Endothelial cell (in vitro differentiated cells): ENCODE measurements at regions not wholly inside any gene's neighbourhood (a gene's known extent, or its start where the extent isn't known, plus 50 kb on each side); places are given as distances from the start of the nearest gene placed in this dataset.
"Not testable (repeated sequence)": the region's sequence is repeated elsewhere in the genome, so short reads cannot be mapped to it uniquely, and the experiment has no call there.

Source experiments
- DNase-seq: peaks from one replicate; pipeline ENCODE4 v3.0.0; 2021; ENCODE audit warnings: low spot score
- H3K27ac Mint-ChIP-seq: one replicate; pipeline ENCODE4 v1.8.0; 2021; ENCODE audit warnings: mixed read lengths, inconsistent platforms; ENCODE audit not compliant: unreplicated experiment
- H3K27me3 Mint-ChIP-seq: one replicate; pipeline ENCODE4 v1.8.0; 2021; ENCODE audit warnings: mild to moderate bottlenecking, moderate library complexity, mixed read lengths, inconsistent platforms; ENCODE audit not compliant: unreplicated experiment
- H3K36me3 Mint-ChIP-seq: one replicate; pipeline ENCODE4 v1.8.0; 2021; ENCODE audit warnings: mild to moderate bottlenecking, low read depth, mixed read lengths, inconsistent platforms; ENCODE audit not compliant: unreplicated experiment
- H3K4me1 Mint-ChIP-seq: one replicate; pipeline ENCODE4 v1.8.0; 2021; ENCODE audit warnings: mild to moderate bottlenecking, mixed read lengths, inconsistent platforms; ENCODE audit not compliant: unreplicated experiment
- H3K4me3 Mint-ChIP-seq: one replicate; pipeline ENCODE4 v1.8.0; 2021; ENCODE audit warnings: mild to moderate bottlenecking, mixed read lengths, inconsistent platforms; ENCODE audit not compliant: unreplicated experiment
- H3K9me3 Mint-ChIP-seq: one replicate; pipeline ENCODE4 v1.8.0; 2021; ENCODE audit warnings: mixed read lengths, inconsistent platforms; ENCODE audit not compliant: unreplicated experiment
- TF ChIP-seq, protein P1 (sequence below): fragments of 200-600 bp; sonication (generic); IDR thresholded peaks from one replicate; pipeline ENCODE4 v1.5.0; 2021; ENCODE audit warnings: antibody characterized with exemption; ENCODE audit not compliant: unreplicated experiment

GRCh38 chr9:129427149-129427548 lies 193.8 kb downstream of the C9orf50 start:
- Mint-ChIP-seq H3K4me1 (peaks cover 4% of the 10 kb centered on the region), H3K27me3 (peaks cover 8% of the 10 kb centered on the region), H3K36me3 (no peaks in the 10 kb centered on the region), H3K9me3 (no peaks in the 10 kb centered on the region), H3K27ac (peak overlapping the region; percentile 17), H3K4me3 (peak overlapping the region; percentile 2)
- no peak for DNase-seq
- TF ChIP-seq, protein P1, sequence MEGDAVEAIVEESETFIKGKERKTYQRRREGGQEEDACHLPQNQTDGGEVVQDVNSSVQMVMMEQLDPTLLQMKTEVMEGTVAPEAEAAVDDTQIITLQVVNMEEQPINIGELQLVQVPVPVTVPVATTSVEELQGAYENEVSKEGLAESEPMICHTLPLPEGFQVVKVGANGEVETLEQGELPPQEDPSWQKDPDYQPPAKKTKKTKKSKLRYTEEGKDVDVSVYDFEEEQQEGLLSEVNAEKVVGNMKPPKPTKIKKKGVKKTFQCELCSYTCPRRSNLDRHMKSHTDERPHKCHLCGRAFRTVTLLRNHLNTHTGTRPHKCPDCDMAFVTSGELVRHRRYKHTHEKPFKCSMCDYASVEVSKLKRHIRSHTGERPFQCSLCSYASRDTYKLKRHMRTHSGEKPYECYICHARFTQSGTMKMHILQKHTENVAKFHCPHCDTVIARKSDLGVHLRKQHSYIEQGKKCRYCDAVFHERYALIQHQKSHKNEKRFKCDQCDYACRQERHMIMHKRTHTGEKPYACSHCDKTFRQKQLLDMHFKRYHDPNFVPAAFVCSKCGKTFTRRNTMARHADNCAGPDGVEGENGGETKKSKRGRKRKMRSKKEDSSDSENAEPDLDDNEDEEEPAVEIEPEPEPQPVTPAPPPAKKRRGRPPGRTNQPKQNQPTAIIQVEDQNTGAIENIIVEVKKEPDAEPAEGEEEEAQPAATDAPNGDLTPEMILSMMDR = no peak

GRCh38 chr9:129423755-129424154 lies 197.1 kb downstream of the C9orf50 start:
- not testable (repeated sequence) for DNase-seq, H3K36me3 Mint-ChIP-seq, H3K4me1 Mint-ChIP-seq, H3K27ac Mint-ChIP-seq, H3K4me3 Mint-ChIP-seq, H3K9me3 Mint-ChIP-seq
- H3K27me3 Mint-ChIP-seq = peaks cover 11% of the 10 kb centered on the region

- H3K9me3 Mint-ChIP-seq = no peaks in the 10 kb centered on the region
- peaks cover 4% of the 10 kb centered on the region for H3K4me1 Mint-ChIP-seq
- no peak overlapping the region for H3K27ac Mint-ChIP-seq
- TF ChIP-seq, protein P1 = no peak
- no peak for DNase-seq
- H3K27me3 Mint-ChIP-seq = peaks cover 11% of the 10 kb centered on the region
- no peak overlapping the region for H3K4me3 Mint-ChIP-seq
- H3K36me3 Mint-ChIP-seq = no peaks in the 10 kb centered on the region
These were observed 197.7 kb downstream of the C9orf50 start for GRCh38 chr9:129423216-129423615.

- Mint-ChIP-seq H3K4me1 (peaks cover 4% of the 10 kb centered on the region), H3K9me3 (no peaks in the 10 kb centered on the region), H3K27me3 (peaks cover 9% of the 10 kb centered on the region), H3K4me3 (no peak overlapping the region), H3K36me3 (no peaks in the 10 kb centered on the region), H3K27ac (no peak overlapping the region)
- no peak for DNase-seq
- TF ChIP-seq, protein P1 = no peak
These were observed 198.1 kb downstream of the C9orf50 start for GRCh38 chr9:129422843-129423192.

DNA sequence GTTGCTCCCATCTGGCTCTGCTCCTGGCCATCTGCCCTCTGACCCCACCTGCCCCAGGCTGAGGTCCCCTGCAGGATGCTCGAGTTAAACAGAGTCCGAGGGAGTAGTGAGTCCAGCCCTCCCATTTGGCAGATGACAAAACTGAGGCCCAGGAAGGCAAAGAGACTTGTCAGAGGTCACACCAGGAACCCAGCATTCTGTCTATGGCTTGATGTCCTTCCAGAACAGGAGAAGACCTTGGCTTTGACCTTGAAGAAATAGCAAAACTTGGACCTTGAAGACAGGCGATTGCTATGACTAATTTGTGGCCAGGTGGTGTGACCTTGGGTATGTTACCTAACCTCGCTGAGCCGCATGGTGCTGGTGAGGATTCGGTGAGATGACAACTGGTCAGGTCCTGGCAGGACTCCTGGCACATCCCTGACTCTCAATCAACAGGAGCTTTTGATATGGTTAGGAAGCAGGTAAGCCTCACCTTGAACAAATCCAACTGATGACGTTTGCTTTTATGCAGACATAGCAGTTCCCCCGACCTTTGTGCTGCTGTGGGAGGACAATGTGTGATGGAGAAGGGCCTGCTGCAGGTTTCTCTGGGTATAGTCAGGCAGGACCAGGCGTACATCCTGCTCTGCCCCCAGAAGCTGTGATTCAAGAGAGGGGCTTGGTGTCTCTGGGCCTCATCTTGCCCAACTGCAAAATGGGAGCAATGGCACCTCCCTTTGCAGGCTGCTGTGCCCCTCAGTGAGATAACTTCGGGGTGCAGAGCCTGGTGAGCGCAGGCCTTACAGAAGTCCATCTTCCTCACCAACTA lies 198.7 kb downstream of the C9orf50 start:
- Mint-ChIP-seq H3K36me3 (no peaks in the 10 kb centered on the region), H3K27ac (no peak overlapping the region), H3K4me1 (peaks cover 6% of the 10 kb centered on the region), H3K27me3 (peaks cover 9% of the 10 kb centered on the region), H3K4me3 (no peak overlapping the region), H3K9me3 (no peaks in the 10 kb centered on the region)
- no peak for DNase-seq
- TF ChIP-seq, protein P1 = no peak
